ENCODE measurements at regions not wholly inside any gene's neighbourhood (a gene's known extent, or its start where the extent isn't known, plus 50 kb on each side); places are given as distances from the start of the nearest gene placed in this dataset.
"Not testable (repeated sequence)": the region's sequence is repeated elsewhere in the genome, so short reads cannot be mapped to it uniquely, and the experiment has no call there.

GRCh38 chr16:85443531-85443930 lies 169.6 kb upstream of the GSE1 start:
- no peak for DNase-seq (ENCODE audit: low spot score)

- no peak for DNase-seq (ENCODE audit: low spot score)
Measured at GRCh38 chr16:85445064-85445778, 167.9 kb upstream of the GSE1 start.

- no peak for DNase-seq (ENCODE audit: low spot score)
Measured at GRCh38 chr16:85445779-85446222, 167.3 kb upstream of the GSE1 start.

GRCh38 chr16:85446951-85447692 lies 166.0 kb upstream of the GSE1 start:
- DNase-seq (ENCODE audit: low spot score) = no peak

GRCh38 chr16:85447693-85448313 lies 165.3 kb upstream of the GSE1 start:
- DNase-seq (ENCODE audit: low spot score) = no peak

- no peak for DNase-seq (ENCODE audit: low spot score)
Measured at GRCh38 chr16:85448557-85449190, 164.4 kb upstream of the GSE1 start.

- no peak for DNase-seq (ENCODE audit: low spot score)
Measured at GRCh38 chr16:85449191-85449884, 163.8 kb upstream of the GSE1 start.

- DNase-seq (ENCODE audit: low spot score) = no peak
Measured at GRCh38 chr16:85449885-85450245, 163.3 kb upstream of the GSE1 start.

- DNase-seq (ENCODE audit: low spot score) = not testable (repeated sequence)
Measured at GRCh38 chr16:85451142-85451541, 162.0 kb upstream of the GSE1 start.

GRCh38 chr16:85451641-85452363 lies 161.3 kb upstream of the GSE1 start:
- DNase-seq (ENCODE audit: low spot score) = no peak

- no peak for DNase-seq (ENCODE audit: low spot score)
Measured at GRCh38 chr16:85452364-85453193, 160.5 kb upstream of the GSE1 start.

- no peak for DNase-seq (ENCODE audit: low spot score)
Measured at GRCh38 chr16:85453194-85453678, 159.9 kb upstream of the GSE1 start.

- DNase-seq (ENCODE audit: low spot score) = no peak
Measured at GRCh38 chr16:85453703-85454102, 159.4 kb upstream of the GSE1 start.

GRCh38 chr16:85454171-85454872 lies 158.8 kb upstream of the GSE1 start:
- no peak for DNase-seq (ENCODE audit: low spot score)

GRCh38 chr16:85455534-85455933 lies 157.6 kb upstream of the GSE1 start:
- DNase-seq (ENCODE audit: low spot score) = no peak

GRCh38 chr16:85457366-85457765 lies 155.8 kb upstream of the GSE1 start:
- DNase-seq (ENCODE audit: low spot score) = peak; percentile 45

- DNase-seq (ENCODE audit: low spot score) = no peak
Measured at GRCh38 chr16:85458968-85459367, 154.2 kb upstream of the GSE1 start.

- no peak for DNase-seq (ENCODE audit: low spot score)
Measured at GRCh38 chr16:85459529-85460251, 153.4 kb upstream of the GSE1 start.

Measured in kidney tubule cell (primary cell).